ENCODE measurements at regions not wholly inside any gene's neighbourhood (a gene's known extent, or its start where the extent isn't known, plus 50 kb on each side); places are given as distances from the start of the nearest gene placed in this dataset.
"Not testable (repeated sequence)": the region's sequence is repeated elsewhere in the genome, so short reads cannot be mapped to it uniquely, and the experiment has no call there.

DNA sequence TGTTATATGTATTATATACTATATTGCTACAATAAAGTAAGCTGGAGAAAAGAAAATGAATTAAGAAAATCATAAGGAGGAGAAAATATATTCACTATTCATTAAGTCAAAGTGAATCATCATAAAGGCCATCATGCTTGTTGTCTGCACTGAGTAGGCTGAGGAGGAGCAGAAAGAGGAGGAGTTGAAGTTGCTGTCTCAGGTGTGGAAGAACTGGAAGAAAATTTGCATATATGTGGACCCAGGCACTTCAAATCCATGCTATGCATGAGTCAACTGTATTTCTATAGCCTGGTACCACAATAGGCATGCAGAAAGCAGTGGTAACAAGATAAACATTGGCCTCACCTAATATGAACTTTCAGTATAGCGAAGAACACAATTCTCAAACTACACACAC, 135.9 kb upstream of the SGCG start:
- DNase-seq, result no peak

DNA sequence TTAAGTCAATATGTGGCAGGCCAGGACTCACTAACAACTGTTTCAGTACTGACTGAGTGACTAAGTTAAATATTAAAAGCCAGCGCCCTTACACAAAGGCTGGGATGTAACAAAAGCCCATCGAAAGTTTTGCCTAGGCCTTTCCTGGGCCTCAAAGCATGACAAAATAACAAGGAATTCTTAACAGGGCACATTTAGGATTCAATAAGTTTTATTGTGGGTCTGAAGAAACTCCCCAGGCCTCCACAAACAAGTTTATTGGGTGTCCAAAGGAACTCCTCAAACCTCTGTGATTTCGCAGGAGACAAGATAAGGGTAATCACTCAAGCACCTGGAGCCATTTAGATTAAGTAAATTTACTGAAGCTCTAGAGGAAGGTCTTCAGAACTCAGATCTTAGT, 130.7 kb upstream of the SGCG start:
- DNase-seq, result no peak

DNA sequence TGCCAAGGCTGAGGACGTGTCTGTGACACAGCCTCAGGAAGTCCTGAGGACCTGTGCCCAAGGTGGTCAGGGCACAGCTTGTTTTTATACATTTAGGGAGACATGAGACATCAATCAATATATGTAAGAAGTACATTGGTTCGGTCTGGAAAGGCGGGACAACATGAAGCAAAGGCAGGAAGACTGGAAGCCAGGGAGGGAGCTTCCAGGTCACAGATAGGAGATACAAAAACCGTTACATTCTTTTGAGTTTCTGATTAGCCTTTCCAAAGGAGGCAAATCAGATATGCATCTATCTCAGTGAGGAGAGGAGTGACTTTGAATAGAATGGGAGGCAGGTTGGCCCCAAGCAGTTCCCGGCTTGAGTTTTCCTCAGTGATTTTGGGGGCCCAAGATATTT, 127.1 kb upstream of the SGCG start:
- DNase-seq, result not testable (repeated sequence)

DNA sequence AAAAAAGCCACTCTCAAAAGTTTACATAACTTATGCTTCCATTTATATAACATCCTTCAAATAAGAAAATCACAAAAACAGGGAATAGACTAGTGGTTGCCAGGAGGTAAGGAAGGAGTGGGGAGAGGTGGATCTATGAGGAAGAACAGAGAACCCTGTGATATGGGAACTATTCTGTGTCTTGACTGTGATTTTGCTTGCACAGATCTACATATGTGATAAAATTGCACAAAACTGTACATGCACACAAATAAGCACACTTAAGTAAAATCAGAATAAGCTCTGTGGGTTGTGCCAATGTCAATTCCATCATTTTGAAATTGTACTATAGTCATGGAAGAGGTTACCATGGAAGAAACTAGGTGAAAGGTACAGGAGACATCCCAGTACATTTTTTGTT, 121.6 kb upstream of the SGCG start:
- DNase-seq, result no peak

DNA sequence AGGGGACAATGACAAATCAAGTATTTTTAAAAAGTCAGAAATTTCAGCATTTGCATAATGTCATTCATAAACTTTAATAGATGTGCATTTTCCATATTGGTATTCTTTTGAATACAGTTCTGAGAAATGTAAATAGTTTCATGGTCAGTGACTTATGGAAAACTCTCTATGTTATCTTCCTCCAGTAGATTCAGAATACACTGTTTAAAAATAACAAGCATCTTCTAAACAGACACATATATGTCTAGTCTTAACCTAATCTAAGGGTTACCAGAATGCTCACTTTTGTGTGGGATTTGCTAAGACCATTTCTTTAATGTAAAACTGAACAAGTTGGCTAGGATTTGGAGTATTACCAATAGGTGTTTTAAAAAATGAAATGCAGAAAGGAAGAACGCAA, 119.8 kb upstream of the SGCG start:
- no peak for DNase-seq

DNA sequence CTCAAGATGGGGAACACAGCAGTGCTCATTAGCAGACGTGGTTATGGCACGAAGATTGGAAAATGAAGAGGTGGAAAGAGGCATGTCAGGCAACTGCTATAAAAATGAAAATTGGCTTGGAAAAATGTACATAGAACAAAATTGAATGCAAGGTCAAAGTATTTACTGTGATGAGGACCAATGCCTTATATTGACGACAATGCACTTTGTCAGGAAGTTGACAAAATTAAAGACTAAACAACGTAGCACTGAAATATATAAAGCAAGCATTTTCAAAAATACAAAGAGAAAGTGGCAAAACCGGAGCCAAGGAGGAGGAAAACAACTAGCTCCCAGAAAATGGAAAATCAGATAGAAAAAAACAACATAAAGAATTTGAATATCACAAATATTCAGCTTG, 113.7 kb upstream of the SGCG start:
- no peak for DNase-seq

DNA sequence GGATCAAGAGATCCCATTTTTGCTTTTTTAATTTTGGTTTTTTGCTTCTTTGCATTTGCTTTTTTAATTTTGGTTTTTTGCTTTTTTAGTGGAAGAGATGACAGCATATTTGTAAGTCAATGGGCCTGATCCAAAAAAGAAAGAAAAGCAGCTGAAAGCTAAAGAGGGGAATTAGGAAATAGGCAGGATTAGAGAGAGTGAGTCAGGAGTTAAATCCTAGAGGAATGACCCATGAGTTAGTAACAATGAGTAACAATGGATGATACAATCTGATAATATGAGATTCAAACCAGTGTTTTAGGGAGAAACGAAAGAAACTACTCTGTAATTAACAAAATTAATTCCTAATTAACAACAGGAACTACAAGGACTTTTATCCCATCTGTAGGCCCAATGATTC, 111.2 kb upstream of the SGCG start:
- no peak for DNase-seq

DNA sequence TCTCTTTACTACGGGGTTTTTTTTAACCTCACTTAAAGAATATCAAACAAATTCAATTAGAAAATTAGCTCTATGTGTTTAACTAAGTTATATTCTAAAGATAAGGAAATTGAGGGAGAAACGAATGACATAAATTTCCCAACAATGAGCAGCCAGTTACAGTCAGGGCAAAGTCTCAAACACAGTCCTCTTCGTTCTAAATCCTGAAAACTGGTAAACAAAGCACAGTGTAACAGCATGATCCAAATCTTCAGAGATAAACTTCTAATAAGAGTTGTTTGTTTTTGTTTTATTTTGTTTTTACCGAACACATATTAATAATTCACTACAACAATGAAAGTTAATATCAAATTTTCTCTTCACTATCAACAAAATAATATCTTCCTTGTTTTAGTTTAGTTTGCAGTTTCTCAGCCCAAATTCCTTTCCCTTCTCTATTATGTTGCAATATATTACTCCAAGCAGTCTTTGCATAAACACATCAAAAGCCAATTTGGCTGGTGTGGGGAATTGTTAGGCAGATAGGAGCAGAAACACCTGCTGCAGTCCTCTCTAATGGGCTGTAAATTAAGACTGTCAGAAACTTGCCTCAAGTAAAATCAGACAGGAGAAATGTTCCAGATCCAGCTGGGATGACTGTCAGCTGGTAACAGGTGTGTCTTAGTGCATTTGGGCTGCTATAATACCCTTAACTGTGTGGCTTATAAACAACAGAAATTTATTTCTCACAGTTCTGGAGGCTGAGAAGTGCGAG, 106.5 kb upstream of the SGCG start:
- no peak for DNase-seq

DNA sequence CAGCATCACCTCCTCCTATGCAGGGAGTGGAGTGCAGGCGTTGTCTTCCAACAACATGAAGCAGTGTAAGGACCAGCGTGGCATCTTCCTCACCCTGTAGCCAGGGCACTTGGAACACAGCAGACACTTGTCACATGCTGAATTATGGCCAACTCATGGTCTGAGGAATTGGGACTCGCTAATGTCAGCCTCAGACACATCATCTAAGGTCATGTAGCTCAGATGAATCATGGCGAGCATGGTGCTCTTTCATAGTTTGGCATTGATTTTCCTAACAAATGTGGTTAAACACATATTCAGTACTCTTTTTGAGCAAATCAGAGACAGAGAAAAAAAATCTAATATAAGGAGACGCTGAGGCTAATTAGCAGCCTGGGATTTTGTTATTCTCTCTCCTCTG, 99.6 kb upstream of the SGCG start:
- DNase-seq, result no peak

DNA sequence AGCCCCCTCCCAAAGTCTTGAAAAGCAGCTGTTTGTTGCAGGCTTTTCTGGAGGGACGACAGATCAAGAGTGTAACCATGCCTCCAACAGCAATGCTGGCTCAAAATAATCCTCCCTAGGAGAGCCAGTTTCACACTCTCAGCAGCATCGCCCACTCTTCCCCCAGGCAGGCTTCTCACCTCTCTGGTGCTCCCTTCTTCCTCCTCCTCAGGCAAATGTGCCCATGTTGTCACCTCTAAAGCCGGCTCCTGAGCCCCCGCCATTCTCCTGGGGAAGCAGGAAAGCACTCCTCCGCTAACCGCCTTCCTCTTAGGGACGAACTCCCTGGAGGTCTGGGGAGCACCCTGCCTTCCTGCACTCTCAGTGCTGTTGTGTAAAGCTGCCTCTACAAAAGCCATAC, 98.9 kb upstream of the SGCG start:
- DNase-seq, result no peak

DNA sequence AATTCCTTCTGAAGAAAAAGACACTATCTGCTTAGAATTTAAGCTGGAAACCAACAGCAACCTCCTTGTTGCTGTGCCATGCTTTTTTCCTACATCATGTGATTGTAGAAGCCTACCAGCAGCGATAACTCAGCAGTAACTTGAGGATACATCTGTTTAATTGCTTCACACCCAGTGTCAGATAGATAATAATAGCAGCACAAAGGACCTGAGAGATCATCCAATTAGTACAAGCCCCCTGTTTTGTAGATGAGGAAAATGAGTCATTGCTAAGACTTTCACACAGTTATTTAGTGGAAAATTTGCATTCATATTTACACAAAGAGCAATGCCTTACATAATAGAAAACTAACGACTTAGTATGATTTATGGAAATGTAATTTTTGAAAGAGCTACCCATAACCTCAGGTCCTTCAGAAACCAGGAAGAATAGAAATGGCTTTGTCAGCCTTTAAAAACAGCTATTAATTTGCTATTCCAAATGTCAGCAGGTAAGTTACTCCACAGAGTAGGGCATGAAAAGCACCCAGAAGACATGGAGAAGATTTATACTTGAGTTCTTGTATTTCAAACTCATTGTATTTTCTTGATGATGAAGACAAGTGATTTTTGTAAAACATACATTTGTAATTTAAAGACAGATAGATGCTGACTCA, 93.7 kb upstream of the SGCG start:
- DNase-seq, result no peak

DNA sequence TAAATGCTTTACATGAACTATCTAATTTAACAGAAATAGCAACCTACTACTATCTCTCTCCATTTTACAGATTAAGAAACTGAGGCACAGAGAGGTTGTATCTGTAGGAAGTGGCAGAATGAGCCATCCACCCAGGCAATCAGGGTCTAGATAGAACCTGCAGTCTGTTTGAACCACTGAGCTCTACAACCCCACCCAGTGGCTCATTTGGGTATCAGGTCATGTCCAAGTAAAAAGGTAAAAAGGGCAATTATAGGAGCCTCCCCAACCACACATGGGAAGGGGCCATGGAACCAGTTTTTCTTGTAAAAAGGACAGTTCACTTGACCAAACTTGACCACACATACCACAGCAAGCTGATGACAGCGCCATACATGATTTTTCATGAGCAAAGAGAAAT, 92.9 kb upstream of the SGCG start:
- DNase-seq, result no peak

DNA sequence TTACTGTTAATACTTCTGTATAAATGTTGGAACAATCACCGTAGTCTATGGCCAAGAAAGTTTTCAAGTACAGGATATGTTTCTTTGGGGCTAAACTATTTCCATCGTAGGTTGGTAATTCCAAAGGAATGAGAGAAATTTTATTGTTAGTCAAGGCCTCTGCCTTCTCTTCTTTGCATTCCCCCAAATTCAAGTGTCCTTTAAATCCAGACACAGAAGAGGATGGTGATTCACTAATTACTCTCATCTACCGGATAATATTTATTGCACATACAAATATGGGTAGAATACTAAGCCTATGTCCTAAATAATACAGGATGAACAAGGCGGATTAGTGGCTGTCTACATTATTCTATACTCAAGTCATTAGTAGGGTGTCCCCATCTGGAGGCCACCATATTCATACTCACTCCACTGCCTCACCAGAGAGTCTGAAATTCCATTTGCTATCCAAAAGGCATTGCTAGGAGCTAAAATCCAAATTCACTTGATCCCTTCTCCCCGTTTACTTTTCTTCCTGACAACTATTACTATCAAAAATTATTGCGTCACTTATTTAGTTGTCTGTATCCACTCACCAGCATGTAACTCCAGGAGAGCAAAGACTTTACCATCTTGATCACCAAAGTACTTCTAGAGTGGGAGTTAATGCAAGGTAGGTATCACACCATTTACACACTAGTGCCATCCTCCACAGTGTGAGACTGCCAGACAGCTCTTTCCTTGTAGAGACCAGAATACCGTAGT, 82.4 kb upstream of the SGCG start:
- DNase-seq, result no peak

DNA sequence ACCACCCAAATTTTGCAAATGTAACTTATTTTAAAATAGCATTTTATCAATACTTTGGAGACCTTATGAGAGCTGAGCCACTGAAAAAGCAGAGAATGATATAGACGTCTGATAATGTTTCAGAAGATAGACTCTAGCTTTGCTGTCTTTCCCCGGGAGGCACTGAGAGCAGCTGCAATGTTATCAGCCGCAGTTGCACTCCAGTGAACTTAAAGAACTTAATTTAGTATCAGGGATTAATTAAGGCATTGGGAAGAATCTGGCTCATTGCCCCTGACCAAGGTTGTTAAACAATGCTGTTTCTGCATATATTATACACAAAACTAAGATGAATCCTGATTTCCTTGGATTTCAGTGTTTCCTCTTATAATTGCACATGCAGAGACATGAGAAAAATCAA, 75.7 kb upstream of the SGCG start:
- no peak for DNase-seq

DNA sequence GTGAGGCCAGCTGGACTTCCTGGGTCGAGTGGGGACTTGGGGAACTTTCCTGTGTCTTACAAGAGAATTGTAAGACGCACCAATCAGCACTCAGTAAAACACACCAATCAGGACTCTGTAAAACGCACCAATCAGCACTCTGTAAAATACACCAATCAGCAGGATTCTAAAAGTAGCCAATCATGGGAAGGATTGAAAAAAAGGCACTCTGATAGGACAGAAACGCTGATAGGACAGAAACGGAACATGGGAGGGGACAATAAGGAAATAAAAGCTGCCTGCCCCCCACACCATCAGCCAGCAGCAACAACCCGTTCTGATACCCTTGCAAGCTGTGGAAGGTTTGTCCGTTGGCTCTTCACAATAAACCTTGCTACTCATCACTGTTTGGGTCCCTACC, 73.1 kb upstream of the SGCG start:
- DNase-seq, result no peak

DNA sequence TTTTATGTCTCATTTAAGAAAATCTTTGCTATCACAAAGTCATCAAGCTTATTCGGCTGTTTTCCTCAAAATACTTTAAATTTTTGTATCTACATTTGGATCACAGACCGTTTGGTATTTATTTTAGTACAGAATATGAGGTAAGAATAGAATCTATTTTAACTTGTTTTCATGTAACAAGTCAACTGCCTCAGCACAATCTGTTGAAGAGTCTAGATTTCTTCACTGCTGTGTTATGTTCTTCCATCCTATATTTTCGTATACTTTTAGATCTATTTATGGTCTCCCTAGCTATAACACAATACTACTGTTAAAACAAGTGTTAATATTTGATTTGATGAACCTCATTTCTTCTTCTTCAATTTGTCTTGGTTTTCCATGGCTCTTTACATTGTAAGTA, 61.6 kb upstream of the SGCG start:
- DNase-seq, result no peak

DNA sequence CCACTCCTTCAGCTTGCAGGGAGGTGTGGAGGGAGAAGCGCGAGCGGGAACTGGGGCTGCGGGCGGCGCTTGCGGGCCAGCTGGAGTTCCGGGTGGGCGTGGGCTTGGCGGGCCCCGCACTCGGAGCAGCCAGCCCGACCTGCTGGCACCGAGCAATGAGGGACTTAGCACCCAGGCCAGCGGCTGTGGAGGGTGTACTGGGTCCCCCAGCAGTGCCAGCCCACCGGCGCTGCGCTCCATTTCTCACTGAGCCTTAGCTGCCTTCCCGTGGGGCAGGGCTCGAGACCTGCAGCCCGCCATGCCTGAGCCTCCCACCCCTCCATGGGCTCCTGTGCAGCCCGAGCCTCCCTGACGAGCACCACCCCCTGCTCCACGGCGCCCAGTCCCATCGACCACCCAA, 53.2 kb upstream of the SGCG start:
- DNase-seq, result not testable (repeated sequence)

DNA sequence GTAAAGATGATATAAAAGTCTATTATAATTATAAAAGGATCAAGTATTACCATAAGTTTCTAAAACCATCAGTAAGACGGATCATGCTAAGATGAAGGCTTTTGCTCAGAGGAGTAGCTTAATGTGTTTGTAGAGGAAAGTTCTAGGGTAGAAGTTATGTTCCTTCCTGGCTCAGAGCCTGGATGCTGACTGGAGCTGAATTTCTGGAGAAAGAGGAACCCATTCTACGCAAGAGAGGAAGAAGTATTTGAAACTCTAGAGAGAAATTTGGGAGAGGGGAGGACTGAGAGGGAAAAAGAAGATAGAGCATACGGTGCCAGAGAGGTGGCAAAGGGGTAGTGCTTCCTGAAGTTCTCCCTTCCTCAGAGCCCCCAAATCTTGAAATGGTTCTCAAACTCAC, 51.4 kb upstream of the SGCG start:
- no peak for DNase-seq
